NCI-H2171 treated with DMSO at 0.1 percent for 48 hours (cell line): ENCODE measurements at regions not wholly inside any gene's neighbourhood (a gene's known extent, or its start where the extent isn't known, plus 50 kb on each side); places are given as distances from the start of the nearest gene placed in this dataset.

Source experiments
- DNase-seq: peaks from one replicate; lab custom pipeline; 2025; lab: John Stamatoyannopoulos, UW

- no peak for DNase-seq
Measured at GRCh38 chr3:179503152-179503551, 51.9 kb upstream of the GNB4 start.

GRCh38 chr3:179503640-179504039, 52.4 kb upstream of the GNB4 start:
- no peak for DNase-seq

- DNase-seq, result no peak
Measured at GRCh38 chr3:179504371-179504770, 53.1 kb upstream of the GNB4 start.

- DNase-seq, result no peak
Measured at GRCh38 chr3:179505534-179505933, 54.3 kb upstream of the GNB4 start.

GRCh38 chr3:179506792-179507191, 55.5 kb upstream of the GNB4 start:
- no peak for DNase-seq

GRCh38 chr3:179509701-179510100, 53.0 kb upstream of the ACTL6A start:
- no peak for DNase-seq

GRCh38 chr3:179510496-179510895, 52.2 kb upstream of the ACTL6A start:
- DNase-seq, result no peak

GRCh38 chr3:179512378-179512777, 50.3 kb upstream of the ACTL6A start:
- DNase-seq, result peak; percentile 14
